Fibroblast of mammary gland (primary cell): ENCODE measurements at regions not wholly inside any gene's neighbourhood (a gene's known extent, or its start where the extent isn't known, plus 50 kb on each side); places are given as distances from the start of the nearest gene placed in this dataset.
"Not testable (repeated sequence)": the region's sequence is repeated elsewhere in the genome, so short reads cannot be mapped to it uniquely, and the experiment has no call there.

Experiments used
- DNase-seq: peaks from one replicate; pipeline ENCODE4 v3.0.0-alpha.2; 2010; ENCODE audit warnings: low read depth
- H3K4me3 ChIP-seq: 2 replicates; pipeline ENCODE4 v1.5.1; 2011; ENCODE audit warnings: low read depth, mild to moderate bottlenecking, low read length, moderate library complexity; ENCODE audit not compliant: control insufficient read depth
- TF ChIP-seq, protein P1 (sequence below): conservative IDR thresholded peaks from 2 replicates; pipeline ENCODE4 v1.5.1; 2011; ENCODE audit warnings: low read depth, low read length, inconsistent platforms; ENCODE audit not compliant: control insufficient read depth, insufficient read depth

GRCh38 chr7:89687211-89687610 lies 467.1 kb upstream of the STEAP1 start:
- TF ChIP-seq, protein P1, sequence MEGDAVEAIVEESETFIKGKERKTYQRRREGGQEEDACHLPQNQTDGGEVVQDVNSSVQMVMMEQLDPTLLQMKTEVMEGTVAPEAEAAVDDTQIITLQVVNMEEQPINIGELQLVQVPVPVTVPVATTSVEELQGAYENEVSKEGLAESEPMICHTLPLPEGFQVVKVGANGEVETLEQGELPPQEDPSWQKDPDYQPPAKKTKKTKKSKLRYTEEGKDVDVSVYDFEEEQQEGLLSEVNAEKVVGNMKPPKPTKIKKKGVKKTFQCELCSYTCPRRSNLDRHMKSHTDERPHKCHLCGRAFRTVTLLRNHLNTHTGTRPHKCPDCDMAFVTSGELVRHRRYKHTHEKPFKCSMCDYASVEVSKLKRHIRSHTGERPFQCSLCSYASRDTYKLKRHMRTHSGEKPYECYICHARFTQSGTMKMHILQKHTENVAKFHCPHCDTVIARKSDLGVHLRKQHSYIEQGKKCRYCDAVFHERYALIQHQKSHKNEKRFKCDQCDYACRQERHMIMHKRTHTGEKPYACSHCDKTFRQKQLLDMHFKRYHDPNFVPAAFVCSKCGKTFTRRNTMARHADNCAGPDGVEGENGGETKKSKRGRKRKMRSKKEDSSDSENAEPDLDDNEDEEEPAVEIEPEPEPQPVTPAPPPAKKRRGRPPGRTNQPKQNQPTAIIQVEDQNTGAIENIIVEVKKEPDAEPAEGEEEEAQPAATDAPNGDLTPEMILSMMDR: no peak
- H3K4me3 ChIP-seq: no peak overlapping the region
- no peak for DNase-seq

GRCh38 chr7:89695241-89695640 lies 459.0 kb upstream of the STEAP1 start:
- TF ChIP-seq, protein P1: no peak

GRCh38 chr7:89714131-89714530 lies 440.1 kb upstream of the STEAP1 start:
- TF ChIP-seq, protein P1: no peak
- no peak overlapping the region for H3K4me3 ChIP-seq
- no peak for DNase-seq

More at GRCh38 chr7:89695241-89695640, 459.0 kb upstream of the STEAP1 start:
- no peak overlapping the region for H3K4me3 ChIP-seq
- no peak for DNase-seq

DNA sequence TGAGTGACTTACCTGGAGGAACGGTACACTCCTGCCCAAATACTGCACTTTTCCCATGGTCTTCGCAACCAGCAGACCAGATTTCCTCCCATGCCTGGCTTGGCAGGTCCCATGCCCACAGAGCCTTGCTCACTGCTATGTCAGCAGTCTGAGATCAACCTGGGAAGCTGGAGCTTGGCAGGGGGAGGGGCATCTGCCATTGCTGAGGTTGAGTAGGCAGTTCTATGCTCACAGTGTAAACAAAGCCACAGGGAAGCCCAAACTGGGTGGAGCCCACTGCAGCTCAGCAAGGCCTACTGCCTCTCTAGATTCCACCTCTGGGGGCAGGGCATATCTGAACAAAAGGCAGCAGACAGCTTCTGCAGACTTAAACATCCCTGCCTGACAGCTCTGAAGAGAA lies 435.3 kb upstream of the STEAP1 start:
- DNase-seq, H3K4me3 ChIP-seq: not testable (repeated sequence)

- TF ChIP-seq, protein P1: no peak
- no peak for DNase-seq
Observed at GRCh38 chr7:89728481-89728880, 425.8 kb upstream of the STEAP1 start.

GRCh38 chr7:89731751-89732445 lies 422.4 kb upstream of the STEAP1 start:
- TF ChIP-seq, protein P1: no peak
- DNase-seq: no peak
- H3K4me3 ChIP-seq: no peak overlapping the region

More at GRCh38 chr7:89728481-89728880, 425.8 kb upstream of the STEAP1 start:
- H3K4me3 ChIP-seq: no peak overlapping the region

GRCh38 chr7:89738549-89738948 lies 415.7 kb upstream of the STEAP1 start:
- TF ChIP-seq, protein P1: no peak
- no peak overlapping the region for H3K4me3 ChIP-seq
- no peak for DNase-seq
